Liver (tissue), 3 donors: ENCODE measurements at regions not wholly inside any gene's neighbourhood (a gene's known extent, or its start where the extent isn't known, plus 50 kb on each side); places are given as distances from the start of the nearest gene placed in this dataset.

Experiments
- EGR1 ChIP-seq, 2 donors: IDR thresholded peaks; 2 replicates each; pipeline ENCODE4 v1.6.1; 2016 to 2018; ENCODE audit warnings: antibody characterized with exemption in 2 of 2, low read depth in 2 of 2
- GABPA ChIP-seq, 2 donors: IDR thresholded peaks in 1 of 2; conservative IDR thresholded peaks in 1 of 2; 2 replicates each; pipeline ENCODE4 v1.6.1; 2016; ENCODE audit warnings: antibody characterized with exemption in 2 of 2, mild to moderate bottlenecking in 1 of 2, moderate library complexity in 1 of 2
- RAD21 ChIP-seq, 2 donors: IDR thresholded peaks; 2 replicates each; pipeline ENCODE4 v1.6.1; 2016; ENCODE audit warnings: antibody characterized with exemption in 2 of 2, mild to moderate bottlenecking in 2 of 2
- RXRA ChIP-seq, 2 donors: IDR thresholded peaks; 2 replicates each; pipeline ENCODE4 v1.6.1; 2017 to 2018; ENCODE audit warnings: antibody characterized with exemption in 2 of 2, mild to moderate bottlenecking in 1 of 2
- SP1 ChIP-seq: IDR thresholded peaks from 2 replicates; pipeline ENCODE4 v1.6.1; 2018; ENCODE audit warnings: antibody characterized with exemption, mild to moderate bottlenecking
- YY1 ChIP-seq: IDR thresholded peaks from 2 replicates; pipeline ENCODE4 v1.6.1; 2016; ENCODE audit warnings: antibody characterized with exemption, mild to moderate bottlenecking
- TF ChIP-seq, protein P1 (sequence below): fragments of 150-350 bp; IDR thresholded peaks from 2 replicates; pipeline ENCODE4 v1.5.1; 2017; ENCODE audit warnings: improper control_type of control experiment, low read depth, low read length; ENCODE audit not compliant: missing input control
- TF ChIP-seq, protein P2 (sequence below): IDR thresholded peaks from 2 replicates; pipeline ENCODE4 v1.6.1; 2016; ENCODE audit warnings: antibody characterized with exemption, mild to moderate bottlenecking
- TF ChIP-seq, protein P3 (sequence below): IDR thresholded peaks from 2 replicates; pipeline ENCODE4 v1.6.1; 2016; ENCODE audit warnings: antibody characterized with exemption
- TF ChIP-seq, protein P4 (sequence below): IDR thresholded peaks from 2 replicates; pipeline ENCODE4 v1.6.1; 2016; ENCODE audit warnings: antibody characterized with exemption
- TF ChIP-seq, protein P5 (sequence below): IDR thresholded peaks from 2 replicates; pipeline ENCODE4 v1.6.1; 2016; ENCODE audit warnings: antibody characterized with exemption
- donor health status: healthy.
- donor health status: healthy.

DNA sequence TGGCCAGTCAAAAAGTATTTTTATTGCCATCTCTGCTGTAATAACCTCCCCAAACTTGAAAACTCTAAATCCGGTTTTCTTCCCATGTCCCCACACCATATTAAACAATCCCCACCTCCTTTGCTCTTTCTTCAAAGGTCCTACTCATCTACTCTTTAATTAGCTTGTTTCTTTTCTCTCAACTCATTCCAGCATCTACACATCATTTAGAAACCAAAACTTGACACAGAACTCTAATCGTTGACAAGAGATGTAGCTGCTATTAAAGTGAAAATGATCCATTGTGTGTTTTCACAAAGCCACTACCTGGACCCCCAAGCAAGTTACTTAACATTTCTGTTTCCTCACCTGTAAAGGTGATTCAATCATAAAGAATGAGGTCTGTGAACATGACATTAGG lies 436.3 kb upstream of the NPVF start:
- TF ChIP-seq SP1 (no peak), EGR1 (IDR thresholded peaks at IDR 0.05; ENCODE audit: low read depth in 2 of 2) (no peak), RXRA (IDR thresholded peaks at IDR 0.05) (no peak), YY1 (no peak), GABPA (IDR thresholded peaks at IDR 0.05 in 1 of 2, conservative IDR thresholded peaks at IDR 0.05 in 1 of 2) (no peak), RAD21 (IDR thresholded peaks at IDR 0.05) (no peak)
- TF ChIP-seq, protein P1, sequence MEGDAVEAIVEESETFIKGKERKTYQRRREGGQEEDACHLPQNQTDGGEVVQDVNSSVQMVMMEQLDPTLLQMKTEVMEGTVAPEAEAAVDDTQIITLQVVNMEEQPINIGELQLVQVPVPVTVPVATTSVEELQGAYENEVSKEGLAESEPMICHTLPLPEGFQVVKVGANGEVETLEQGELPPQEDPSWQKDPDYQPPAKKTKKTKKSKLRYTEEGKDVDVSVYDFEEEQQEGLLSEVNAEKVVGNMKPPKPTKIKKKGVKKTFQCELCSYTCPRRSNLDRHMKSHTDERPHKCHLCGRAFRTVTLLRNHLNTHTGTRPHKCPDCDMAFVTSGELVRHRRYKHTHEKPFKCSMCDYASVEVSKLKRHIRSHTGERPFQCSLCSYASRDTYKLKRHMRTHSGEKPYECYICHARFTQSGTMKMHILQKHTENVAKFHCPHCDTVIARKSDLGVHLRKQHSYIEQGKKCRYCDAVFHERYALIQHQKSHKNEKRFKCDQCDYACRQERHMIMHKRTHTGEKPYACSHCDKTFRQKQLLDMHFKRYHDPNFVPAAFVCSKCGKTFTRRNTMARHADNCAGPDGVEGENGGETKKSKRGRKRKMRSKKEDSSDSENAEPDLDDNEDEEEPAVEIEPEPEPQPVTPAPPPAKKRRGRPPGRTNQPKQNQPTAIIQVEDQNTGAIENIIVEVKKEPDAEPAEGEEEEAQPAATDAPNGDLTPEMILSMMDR: no peak
- TF ChIP-seq, protein P2, sequence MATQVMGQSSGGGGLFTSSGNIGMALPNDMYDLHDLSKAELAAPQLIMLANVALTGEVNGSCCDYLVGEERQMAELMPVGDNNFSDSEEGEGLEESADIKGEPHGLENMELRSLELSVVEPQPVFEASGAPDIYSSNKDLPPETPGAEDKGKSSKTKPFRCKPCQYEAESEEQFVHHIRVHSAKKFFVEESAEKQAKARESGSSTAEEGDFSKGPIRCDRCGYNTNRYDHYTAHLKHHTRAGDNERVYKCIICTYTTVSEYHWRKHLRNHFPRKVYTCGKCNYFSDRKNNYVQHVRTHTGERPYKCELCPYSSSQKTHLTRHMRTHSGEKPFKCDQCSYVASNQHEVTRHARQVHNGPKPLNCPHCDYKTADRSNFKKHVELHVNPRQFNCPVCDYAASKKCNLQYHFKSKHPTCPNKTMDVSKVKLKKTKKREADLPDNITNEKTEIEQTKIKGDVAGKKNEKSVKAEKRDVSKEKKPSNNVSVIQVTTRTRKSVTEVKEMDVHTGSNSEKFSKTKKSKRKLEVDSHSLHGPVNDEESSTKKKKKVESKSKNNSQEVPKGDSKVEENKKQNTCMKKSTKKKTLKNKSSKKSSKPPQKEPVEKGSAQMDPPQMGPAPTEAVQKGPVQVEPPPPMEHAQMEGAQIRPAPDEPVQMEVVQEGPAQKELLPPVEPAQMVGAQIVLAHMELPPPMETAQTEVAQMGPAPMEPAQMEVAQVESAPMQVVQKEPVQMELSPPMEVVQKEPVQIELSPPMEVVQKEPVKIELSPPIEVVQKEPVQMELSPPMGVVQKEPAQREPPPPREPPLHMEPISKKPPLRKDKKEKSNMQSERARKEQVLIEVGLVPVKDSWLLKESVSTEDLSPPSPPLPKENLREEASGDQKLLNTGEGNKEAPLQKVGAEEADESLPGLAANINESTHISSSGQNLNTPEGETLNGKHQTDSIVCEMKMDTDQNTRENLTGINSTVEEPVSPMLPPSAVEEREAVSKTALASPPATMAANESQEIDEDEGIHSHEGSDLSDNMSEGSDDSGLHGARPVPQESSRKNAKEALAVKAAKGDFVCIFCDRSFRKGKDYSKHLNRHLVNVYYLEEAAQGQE: no peak
- TF ChIP-seq, protein P3, sequence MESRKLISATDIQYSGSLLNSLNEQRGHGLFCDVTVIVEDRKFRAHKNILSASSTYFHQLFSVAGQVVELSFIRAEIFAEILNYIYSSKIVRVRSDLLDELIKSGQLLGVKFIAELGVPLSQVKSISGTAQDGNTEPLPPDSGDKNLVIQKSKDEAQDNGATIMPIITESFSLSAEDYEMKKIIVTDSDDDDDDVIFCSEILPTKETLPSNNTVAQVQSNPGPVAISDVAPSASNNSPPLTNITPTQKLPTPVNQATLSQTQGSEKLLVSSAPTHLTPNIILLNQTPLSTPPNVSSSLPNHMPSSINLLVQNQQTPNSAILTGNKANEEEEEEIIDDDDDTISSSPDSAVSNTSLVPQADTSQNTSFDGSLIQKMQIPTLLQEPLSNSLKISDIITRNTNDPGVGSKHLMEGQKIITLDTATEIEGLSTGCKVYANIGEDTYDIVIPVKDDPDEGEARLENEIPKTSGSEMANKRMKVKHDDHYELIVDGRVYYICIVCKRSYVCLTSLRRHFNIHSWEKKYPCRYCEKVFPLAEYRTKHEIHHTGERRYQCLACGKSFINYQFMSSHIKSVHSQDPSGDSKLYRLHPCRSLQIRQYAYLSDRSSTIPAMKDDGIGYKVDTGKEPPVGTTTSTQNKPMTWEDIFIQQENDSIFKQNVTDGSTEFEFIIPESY: no peak
- TF ChIP-seq, protein P4, sequence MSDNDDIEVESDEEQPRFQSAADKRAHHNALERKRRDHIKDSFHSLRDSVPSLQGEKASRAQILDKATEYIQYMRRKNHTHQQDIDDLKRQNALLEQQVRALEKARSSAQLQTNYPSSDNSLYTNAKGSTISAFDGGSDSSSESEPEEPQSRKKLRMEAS: no peak
- TF ChIP-seq, protein P5, sequence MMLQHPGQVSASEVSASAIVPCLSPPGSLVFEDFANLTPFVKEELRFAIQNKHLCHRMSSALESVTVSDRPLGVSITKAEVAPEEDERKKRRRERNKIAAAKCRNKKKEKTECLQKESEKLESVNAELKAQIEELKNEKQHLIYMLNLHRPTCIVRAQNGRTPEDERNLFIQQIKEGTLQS: no peak
